AG09319 (cell line): ENCODE measurements at regions not wholly inside any gene's neighbourhood (a gene's known extent, or its start where the extent isn't known, plus 50 kb on each side); places are given as distances from the start of the nearest gene placed in this dataset.

Experiments used
- DNase-seq: peaks from one replicate; pipeline ENCODE4 v3.0.0-alpha.2; 2010; ENCODE audit warnings: low read depth; ENCODE audit errors: extremely low read depth
- CTCF ChIP-seq: IDR thresholded peaks from 2 replicates; pipeline ENCODE4 v1.5.1; 2011; ENCODE audit warnings: low read depth, mild to moderate bottlenecking, inconsistent platforms, low read length, moderate library complexity

GRCh38 chr9:90311811-90312210 lies 330.8 kb downstream of the DIRAS2 start:
- no peak for TF ChIP-seq CTCF
- DNase-seq = no peak

- no peak for DNase-seq
- TF ChIP-seq CTCF = no peak
These were observed 320.3 kb downstream of the DIRAS2 start for GRCh38 chr9:90322296-90322695.

GRCh38 chr9:90325913-90326653 lies 316.5 kb downstream of the DIRAS2 start:
- DNase-seq = no peak
- no peak for TF ChIP-seq CTCF

- TF ChIP-seq CTCF = no peak
- DNase-seq = no peak
These were observed 312.4 kb downstream of the DIRAS2 start for GRCh38 chr9:90330231-90330630.

- no peak for DNase-seq
- no peak for TF ChIP-seq CTCF
These were observed 310.6 kb downstream of the DIRAS2 start for GRCh38 chr9:90331826-90332575.

GRCh38 chr9:90333226-90333625 lies 309.4 kb downstream of the DIRAS2 start:
- DNase-seq = no peak
- TF ChIP-seq CTCF = no peak

GRCh38 chr9:90340421-90340820 lies 302.2 kb downstream of the DIRAS2 start:
- DNase-seq = no peak
- TF ChIP-seq CTCF = no peak
